GM12878 (cell line): ENCODE measurements at regions not wholly inside any gene's neighbourhood (a gene's known extent, or its start where the extent isn't known, plus 50 kb on each side); places are given as distances from the start of the nearest gene placed in this dataset.

Experiments used
- ATAC-seq: fragments of 200-7000 bp; cut with Tn5 transposase; 3 replicates; pipeline ENCODE4 v1.9.1; 2020; ENCODE audit warnings: mild to moderate bottlenecking, moderate library complexity
- BruUV-seq: library from RNA; stranded (reverse); fragments of 400-500 nt; replicated peaks from 2 replicates; lab custom pipeline; 2021; lab: Mats Ljungman, UMichigan
- CTCF ChIA-PET: fragments of 300-600 bp; sonication (Branson Sonifier 250); formaldehyde crosslinking; extraction: SDS; loops from one replicate; lab custom pipeline; 2021; ENCODE audit warnings: inconsistent platforms; lab: Yijun Ruan, JAX
- POLR2A ChIA-PET: fragments of 350-600 bp; formaldehyde crosslinking; extraction: SDS; loops from one replicate; lab custom pipeline; 2021; ENCODE audit warnings: inconsistent platforms; lab: Charles Lee
- RAD21 ChIA-PET: fragments of 300-600 bp; sonication (Branson Sonifier 250); formaldehyde crosslinking; loops from one replicate; lab custom pipeline; 2023; ENCODE audit warnings: antibody characterized with exemption; ENCODE audit not compliant: unreplicated experiment; lab: Charles Lee
- SMC1A ChIA-PET: fragments of 300-600 bp; sonication (Branson Sonifier 250); formaldehyde crosslinking; loops from one replicate; lab custom pipeline; 2023; ENCODE audit not compliant: unreplicated experiment, uncharacterized antibody; lab: Charles Lee
- DNase-seq: peaks from one replicate; pipeline ENCODE4 v3.0.0-alpha.2; 2011; ENCODE audit warnings: low read depth, low spot score
- FAIRE-seq: peaks from 3 replicates; lab custom pipeline; 2011; peaks lifted over from hg19 to GRCh38; lab: Jason Lieb, UNC
- H2AFZ ChIP-seq: 2 replicates; pipeline ENCODE4 v1.6.0; 2011; ENCODE audit warnings: low read depth, low read length, control low read depth; ENCODE audit not compliant: control insufficient read depth
- H3K27ac ChIP-seq: 2 replicates; pipeline ENCODE4 v1.5.1; 2011; ENCODE audit warnings: control low read depth; ENCODE audit not compliant: control insufficient read depth, insufficient read depth
- H3K27me3 ChIP-seq, 2 experiments: replicated peaks in 1 of 2; 2 replicates each; pipeline versions ENCODE4 v1.6.0 to v1.6.1; 2011; ENCODE audit warnings: low read length in 1 of 2; ENCODE audit not compliant: control insufficient read depth in 2 of 2, insufficient read depth in 2 of 2
- H3K36me3 ChIP-seq, 2 experiments: 2 replicates each; pipeline ENCODE4 v1.5.1; 2011; ENCODE audit warnings: low read length in 1 of 2; ENCODE audit not compliant: control insufficient read depth in 2 of 2, insufficient read depth in 2 of 2
- H3K4me1 ChIP-seq: 2 replicates; pipeline ENCODE4 v1.6.1; 2011; ENCODE audit warnings: mild to moderate bottlenecking, low read length, moderate library complexity, mixed read lengths; ENCODE audit not compliant: control insufficient read depth, insufficient read depth
- H3K4me2 ChIP-seq: 2 replicates; pipeline ENCODE4 v1.6.0; 2011; ENCODE audit warnings: control low read depth; ENCODE audit not compliant: control insufficient read depth, insufficient read depth
- H3K4me3 ChIP-seq: fragments of 200-600 bp; sonication (generic); 2 replicates; pipeline ENCODE4 v1.5.1; 2016
- H3K79me2 ChIP-seq: 2 replicates; pipeline ENCODE4 v1.6.0; 2011; ENCODE audit warnings: low read length; ENCODE audit not compliant: control insufficient read depth, insufficient read depth
- H3K9ac ChIP-seq: 2 replicates; pipeline ENCODE4 v1.8.0; 2011; ENCODE audit warnings: low read length, control low read depth, mixed read lengths; ENCODE audit not compliant: control insufficient read depth, insufficient read depth
- H3K9me3 ChIP-seq: replicated peaks from 3 replicates; pipeline ENCODE4 v1.5.1; 2011; ENCODE audit warnings: mild to moderate bottlenecking, low read length; ENCODE audit not compliant: control insufficient read depth, insufficient read depth
- H4K20me1 ChIP-seq: 2 replicates; pipeline ENCODE4 v1.6.0; 2011; ENCODE audit not compliant: control insufficient read depth, insufficient read depth
- BRCA1 ChIP-seq: IDR thresholded peaks from 2 replicates; pipeline ENCODE4 v1.6.1; 2011; ENCODE audit warnings: low read depth, low read length, improper control_type of control experiment
- CTCF ChIP-seq, 3 experiments: IDR thresholded peaks in 2 of 3; conservative IDR thresholded peaks in 1 of 3; 2 replicates each; pipeline ENCODE4 v1.5.1; 2011; ENCODE audit warnings: low read depth in 3 of 3, low read length in 3 of 3, mild to moderate bottlenecking in 3 of 3, control low read depth in 2 of 3, moderate library complexity in 2 of 3, inconsistent platforms in 1 of 3, mixed read lengths in 1 of 3; ENCODE audit not compliant: control insufficient read depth in 2 of 3, insufficient read depth in 1 of 3; ENCODE audit errors: extremely low read depth in 1 of 3
- ETV6 ChIP-seq, 2 experiments: fragments of 450-650 bp in 1 of 2; IDR thresholded peaks in 1 of 2; conservative IDR thresholded peaks in 1 of 2; 2 replicates each; pipeline ENCODE4 v1.6.1; 2014; ENCODE audit warnings: antibody characterized with exemption in 1 of 2, borderline replicate concordance in 1 of 2, low read depth in 1 of 2, mild to moderate bottlenecking in 1 of 2, moderate library complexity in 1 of 2
- FOXK2 ChIP-seq: fragments of 450-650 bp; IDR thresholded peaks from 2 replicates; pipeline ENCODE4 v1.6.1; 2017; ENCODE audit warnings: mild to moderate bottlenecking, moderate library complexity
- GABPA ChIP-seq: IDR thresholded peaks from 2 replicates; pipeline ENCODE4 v1.6.1; 2014; ENCODE audit warnings: antibody characterized with exemption, low read depth, mild to moderate bottlenecking, inconsistent platforms
- HDGF ChIP-seq: fragments of 450-650 bp; IDR thresholded peaks from 2 replicates; pipeline ENCODE4 v1.6.1; 2016; ENCODE audit warnings: antibody characterized with exemption
- IKZF1 ChIP-seq: fragments of 450-650 bp; conservative IDR thresholded peaks from 2 replicates; pipeline ENCODE4 v1.6.1; 2017; ENCODE audit warnings: antibody characterized with exemption, mild to moderate bottlenecking
- KDM1A ChIP-seq: fragments of 200-600 bp; sonication (generic); IDR thresholded peaks from 2 replicates; pipeline ENCODE4 v1.6.1; 2016; ENCODE audit warnings: borderline replicate concordance
- MEF2A ChIP-seq: IDR thresholded peaks from 2 replicates; pipeline ENCODE4 v1.6.1; 2011; ENCODE audit warnings: low read depth, mild to moderate bottlenecking, low read length, moderate library complexity; ENCODE audit not compliant: insufficient read depth
- MXI1 ChIP-seq: fragments of 150-350 bp; IDR thresholded peaks from 2 replicates; pipeline ENCODE4 v1.6.1; 2011; ENCODE audit warnings: low read depth, mild to moderate bottlenecking, inconsistent platforms, low read length, improper control_type of control experiment
- NR2C1 ChIP-seq: fragments of 450-650 bp; IDR thresholded peaks from 2 replicates; pipeline ENCODE4 v1.6.1; 2017; ENCODE audit warnings: antibody characterized with exemption, mild to moderate bottlenecking, moderate library complexity
- POLR2AphosphoS5 ChIP-seq: IDR thresholded peaks from 2 replicates; pipeline ENCODE4 v1.6.1; 2011; ENCODE audit warnings: mild to moderate bottlenecking, low read length, inconsistent platforms
- PRDM15 ChIP-seq: fragments of 450-650 bp; formaldehyde crosslinking; IDR thresholded peaks from 2 replicates; pipeline ENCODE4 v1.4.0; 2020; ENCODE audit warnings: mild to moderate bottlenecking, moderate library complexity
- RFX5 ChIP-seq: IDR thresholded peaks from 2 replicates; pipeline ENCODE4 v1.6.1; 2011; ENCODE audit warnings: low read depth, low read length, improper control_type of control experiment
- SMARCA5 ChIP-seq: fragments of 450-650 bp; IDR thresholded peaks from 2 replicates; pipeline ENCODE4 v1.6.1; 2017; ENCODE audit warnings: mild to moderate bottlenecking
- USF1 ChIP-seq: IDR thresholded peaks from 2 replicates; pipeline ENCODE4 v1.6.1; 2011; ENCODE audit warnings: borderline replicate concordance, low read depth, mild to moderate bottlenecking, moderate library complexity, mixed read lengths, low read length; ENCODE audit not compliant: insufficient read depth; ENCODE audit errors: extremely low read length
- ZZZ3 ChIP-seq: IDR thresholded peaks from 2 replicates; pipeline ENCODE4 v1.6.1; 2011; ENCODE audit warnings: low read depth; ENCODE audit not compliant: control insufficient read depth, insufficient read length
- WGBS: methylation state at CpG from one replicate; pipeline ENCODE4 v1.1.6; 2016; ENCODE audit warnings: low lambda C conversion rate; ENCODE audit not compliant: insufficient replicate concordance, insufficient coverage; ENCODE audit errors: missing lambda C conversion rate; 5-methylcytosine and 5-hydroxymethylcytosine counted together
- in situ Hi-C: fragments of 300-500 bp; cut with MboI; formaldehyde crosslinking; loops from 9 replicates; pipeline ENCODE4 v1.14.3; 2018; ENCODE audit warnings: mixed read lengths
- intact Hi-C: fragments of 100-400 bp; cut with micrococcal nuclease; formaldehyde crosslinking; loops from one replicate; pipeline ENCODE4 v1.14.2; 2022; ENCODE audit not compliant: unreplicated experiment

- no peak for TF ChIP-seq CTCF (IDR thresholded peaks at IDR 0.05 in 2 of 3, conservative IDR thresholded peaks at IDR 0.05 in 1 of 3; ENCODE audit: control insufficient read depth in 2 of 3, extremely low read depth in 1 of 3, insufficient read depth in 1 of 3, low read depth in 3 of 3, low read length in 3 of 3)
Measured at GRCh38 chr7:33764752-33765451, 140.4 kb upstream of the BMPER start (continued).

DNA sequence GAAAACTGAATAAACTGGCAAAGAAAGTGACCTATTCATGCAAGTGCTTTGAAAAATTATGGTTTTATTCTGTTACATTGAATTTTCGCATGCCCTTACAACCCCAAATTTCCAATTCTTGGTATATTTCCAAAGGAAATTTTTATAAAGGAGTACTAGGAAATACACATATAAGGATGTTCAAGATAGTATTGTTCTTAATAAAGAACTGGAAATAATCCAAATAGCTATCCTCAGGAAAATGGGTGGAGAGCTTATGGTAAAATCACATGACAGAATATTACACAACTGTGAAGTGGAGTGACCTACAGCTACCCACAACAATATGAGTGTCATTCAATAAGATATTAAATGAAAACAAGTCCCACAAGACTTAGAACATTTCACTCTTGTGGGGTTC lies 138.9 kb upstream of the BMPER start:
- BruUV-seq = no TSS peak
- Histone ChIP-seq H3K4me1 (no peaks in the 10 kb centered on the region; the same call in 1 of the 2 replicates), H3K36me3 (no peaks in the 10 kb centered on the region), H3K4me3 (no peak overlapping the region), H4K20me1 (no peaks in the 10 kb centered on the region), H2AFZ (no peak overlapping the region), H3K27ac (no peak overlapping the region), H3K9me3 (no peaks in the 10 kb centered on the region), H3K27me3 (peaks cover 0 to 1% of the 10 kb centered on the region in 2 experiments; a peak in 1 of 4 replicates), H3K4me2 (no peak overlapping the region), H3K79me2 (no peaks in the 10 kb centered on the region), H3K9ac (no peak overlapping the region)
- SMC1A ChIA-PET = interaction anchor here (1.8 kb wide), 1 partner anchor 10 kb away, joined by 4 read pairs; no protein-coding TSS in a partner anchor
- DNase-seq (no peak), ATAC-seq (no peak), FAIRE-seq (no peak)
- CTCF ChIA-PET = no interaction called here
- 33% methylated on average over 1 of the region's 1 CpG for WGBS
- intact Hi-C loops = no loop called here
- RAD21 ChIA-PET = no interaction called here
- POLR2A ChIA-PET = no interaction called here
- in situ Hi-C loops = no loop called here
- no peak for TF ChIP-seq BRCA1
- TF ChIP-seq POLR2AphosphoS5 = no peak
- TF ChIP-seq ZZZ3 = no peak
- TF ChIP-seq KDM1A = no peak
- TF ChIP-seq MXI1 = no peak
- TF ChIP-seq USF1 = no peak
- TF ChIP-seq NR2C1 = no peak
- TF ChIP-seq PRDM15 (CRISPR knock-in tag) = no peak
- no peak for TF ChIP-seq FOXK2
- TF ChIP-seq IKZF1 = no peak
- no peak for TF ChIP-seq ETV6 (conservative IDR thresholded peaks at IDR 0.05 in 1 of 2, IDR thresholded peaks at IDR 0.05 in 1 of 2; ENCODE audit: borderline replicate concordance in 1 of 2, low read depth in 1 of 2)
- TF ChIP-seq HDGF = no peak
- no peak for TF ChIP-seq MEF2A
- no peak for TF ChIP-seq SMARCA5
- TF ChIP-seq GABPA = no peak
- no peak for TF ChIP-seq RFX5
